T47D (cell line): ENCODE measurements at regions not wholly inside any gene's neighbourhood (a gene's known extent, or its start where the extent isn't known, plus 50 kb on each side); places are given as distances from the start of the nearest gene placed in this dataset.
"Not testable (repeated sequence)": the region's sequence is repeated elsewhere in the genome, so short reads cannot be mapped to it uniquely, and the experiment has no call there.

Source experiments
- DNase-seq, 2 experiments: peaks; one replicate each; pipeline versions ENCODE4 v3.0.0 to v3.0.0-alpha.2; 2011 to 2012; ENCODE audit warnings: low read depth in 1 of 2, low spot score in 1 of 2
- JUND ChIP-seq: IDR thresholded peaks from 2 replicates; pipeline ENCODE4 v1.6.1; 2012; ENCODE audit warnings: low read depth
- in situ Hi-C: cut with HindIII; loops from 2 replicates; pipeline ENCODE4 v1.10.0; 2016; ENCODE audit warnings: low sequenced_read_pairs, low pct_unique_long_range_greater_than_20kb

DNA sequence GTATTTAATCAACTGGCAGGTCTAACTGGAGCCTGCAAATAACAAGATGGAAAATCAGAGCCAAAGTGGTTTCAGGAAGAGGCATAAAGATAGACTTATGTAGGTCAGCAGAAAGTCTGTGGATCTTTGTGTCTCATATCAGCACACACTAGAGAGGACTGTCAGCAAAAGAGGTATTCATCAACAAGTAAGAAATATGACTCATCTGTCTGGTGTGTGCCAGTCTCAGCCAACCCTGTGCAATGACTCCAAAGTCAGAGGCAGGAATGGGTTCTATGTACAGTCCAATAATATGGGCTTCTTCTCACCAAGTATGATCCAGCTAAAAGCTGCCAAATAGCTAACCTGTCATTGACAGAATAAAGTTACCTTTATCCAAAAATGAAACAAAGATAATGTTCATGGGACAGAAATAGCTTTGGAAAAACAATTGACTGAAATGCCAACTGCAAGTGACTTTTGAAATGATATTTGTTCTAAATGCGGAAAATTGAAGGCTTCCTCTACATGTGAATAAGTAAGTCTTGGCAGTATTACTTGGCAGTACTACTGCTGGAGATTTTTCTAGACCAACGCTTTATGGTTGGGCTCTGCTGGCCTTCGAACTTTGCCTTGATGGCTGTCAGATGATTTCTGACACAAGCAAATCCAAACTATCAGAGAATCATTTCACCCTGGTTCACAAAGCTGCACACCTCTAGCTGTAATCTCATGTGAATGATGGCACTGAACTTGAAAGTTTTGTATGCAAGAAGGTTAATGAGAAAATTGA lies 272.3 kb upstream of the SEMA3C start:
- no peak for DNase-seq
- in situ Hi-C loops = no loop called here
- no peak for TF ChIP-seq JUND

DNA sequence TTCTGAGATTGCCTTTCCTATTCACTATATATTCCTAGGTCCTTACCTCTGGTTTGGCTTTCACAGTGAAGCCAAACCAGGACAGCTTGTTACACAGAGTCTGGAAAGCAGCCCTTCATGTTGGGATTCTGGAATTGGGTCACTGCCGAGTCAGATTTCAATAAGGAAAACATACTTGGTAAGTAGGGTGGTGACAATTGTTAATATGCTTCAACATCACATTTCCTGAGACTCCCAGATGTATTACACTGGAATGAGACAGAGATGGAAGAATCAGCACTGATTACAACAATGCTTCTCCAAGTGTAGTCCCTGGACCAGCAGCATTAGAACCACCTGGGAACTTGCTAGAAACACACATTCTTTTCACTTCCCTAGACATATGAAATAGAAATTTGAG lies 268.9 kb upstream of the SEMA3C start:
- TF ChIP-seq JUND = no peak

DNA sequence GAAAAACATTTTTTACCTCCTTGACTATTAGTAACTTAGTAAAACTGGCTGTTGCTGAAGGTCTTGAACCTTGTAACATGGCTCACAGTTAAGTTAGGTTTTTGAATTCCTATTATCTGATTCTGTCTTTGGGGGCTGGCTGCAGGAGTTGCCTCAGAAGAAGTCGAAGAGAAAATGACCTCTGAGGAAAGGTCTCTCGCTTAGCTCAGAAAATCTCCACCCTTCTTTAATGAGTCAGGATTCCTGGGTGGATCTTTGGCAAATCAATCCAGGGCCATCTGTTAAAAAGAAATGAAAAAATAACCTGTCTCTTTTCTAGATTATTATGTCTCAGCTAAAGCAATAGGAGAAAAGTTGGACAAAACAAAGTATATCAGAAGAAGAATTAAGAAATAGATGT lies 267.8 kb upstream of the SEMA3C start:
- in situ Hi-C loops = no loop called here
- no peak for DNase-seq
- no peak for TF ChIP-seq JUND

More for the DNA sequence above, 268.9 kb upstream of the SEMA3C start:
- no peak for DNase-seq
- in situ Hi-C loops = no loop called here

DNA sequence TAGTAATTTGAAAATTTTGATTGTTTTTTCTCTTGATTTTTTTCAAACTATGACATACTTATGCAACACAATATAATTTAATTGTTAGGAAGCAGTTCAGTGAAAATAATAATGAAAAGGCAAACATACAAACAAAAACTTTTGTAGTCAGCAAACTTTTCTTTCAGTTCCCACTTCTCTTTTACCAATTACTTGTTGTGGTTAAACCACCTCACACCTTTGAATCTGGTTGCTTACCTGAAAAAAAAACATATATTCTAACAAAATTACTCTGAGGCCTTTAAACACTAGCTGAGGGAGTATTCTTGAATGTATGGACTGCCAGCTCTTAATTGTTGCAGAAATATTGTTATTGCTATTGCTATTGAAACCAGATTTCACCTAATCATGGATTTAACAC lies 266.2 kb upstream of the SEMA3C start:
- TF ChIP-seq JUND = no peak
- no peak for DNase-seq
- in situ Hi-C loops = no loop called here

DNA sequence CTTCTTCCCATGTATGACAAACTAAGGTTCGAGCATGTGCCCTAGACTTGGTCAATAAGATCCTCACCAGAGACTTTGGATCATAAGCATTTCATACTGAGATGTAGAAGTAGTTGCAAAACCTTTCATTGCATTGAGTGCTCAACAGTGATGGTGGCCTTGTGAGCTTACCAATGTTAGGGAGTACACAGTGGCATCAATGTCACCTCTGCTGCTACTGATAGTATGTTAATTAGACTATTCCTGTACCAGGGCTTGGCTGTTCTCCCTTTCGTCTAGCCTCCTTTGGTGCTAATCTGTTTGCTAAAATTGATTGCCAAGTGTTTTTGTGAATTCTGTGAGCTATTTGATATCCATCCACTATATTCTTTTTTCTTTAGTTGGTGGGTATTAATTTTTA lies 264.5 kb upstream of the SEMA3C start:
- no peak for TF ChIP-seq JUND
- DNase-seq = no peak
- in situ Hi-C loops = no loop called here

DNA sequence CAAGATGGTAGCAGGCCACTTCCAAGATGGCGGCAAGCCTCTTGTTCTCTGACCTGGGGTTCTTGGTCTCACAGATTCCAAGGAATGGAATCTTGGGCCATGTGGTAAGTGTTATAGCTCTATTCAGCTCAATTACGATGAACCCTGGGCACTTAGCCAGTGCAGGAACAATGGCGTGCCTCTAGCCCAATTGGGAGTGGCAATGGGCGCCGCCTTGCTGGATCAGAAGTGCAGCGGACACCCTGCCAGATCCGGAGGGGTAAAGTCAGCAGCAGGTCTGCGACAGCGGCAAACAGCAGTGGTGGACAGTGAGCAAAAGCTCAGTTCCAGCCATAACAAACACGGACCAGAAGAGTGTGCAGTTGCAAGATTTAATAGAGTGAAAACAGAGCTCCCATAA lies 263.2 kb upstream of the SEMA3C start:
- DNase-seq, in situ Hi-C loops: not testable (repeated sequence)

DNA sequence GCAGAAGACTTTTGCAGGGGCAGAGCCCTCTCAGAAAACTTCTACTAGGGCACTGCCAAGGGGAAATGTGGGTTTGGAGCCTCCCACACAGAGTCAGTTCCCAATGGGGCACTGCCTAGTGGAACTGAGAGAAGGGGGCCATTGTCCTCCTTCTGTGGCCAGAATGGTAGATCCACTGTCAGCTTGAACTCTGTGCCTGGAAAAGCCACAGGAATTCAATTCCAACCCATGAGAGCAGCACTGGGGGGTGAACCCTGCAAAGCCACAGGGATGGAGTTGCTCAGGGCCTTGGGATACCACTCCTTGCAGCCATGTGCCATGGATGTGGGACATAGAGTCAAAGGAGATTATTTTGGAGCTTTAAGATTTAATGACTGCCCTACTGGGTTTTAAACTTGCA lies 262.2 kb upstream of the SEMA3C start:
- DNase-seq = no peak
- in situ Hi-C loops = no loop called here
- no peak for TF ChIP-seq JUND

DNA sequence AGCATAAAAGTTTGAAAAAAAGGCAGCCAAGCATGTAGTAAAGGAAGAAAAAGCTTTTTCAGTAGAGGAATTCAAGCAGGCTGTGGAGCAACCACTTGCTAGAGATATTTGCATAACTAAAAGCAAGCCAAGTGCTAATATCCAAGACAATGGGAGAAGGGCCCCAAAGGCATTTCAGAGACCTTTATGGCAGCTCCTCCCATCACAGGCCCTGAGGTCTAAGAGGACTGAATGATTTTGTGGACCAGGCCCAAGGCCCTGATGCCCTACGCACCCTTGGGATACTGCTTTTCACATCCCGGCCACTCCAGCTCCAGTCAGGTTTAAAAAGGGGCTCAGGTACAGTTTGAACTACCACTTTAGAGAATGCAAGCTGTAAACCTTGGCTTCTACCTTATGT lies 261.7 kb upstream of the SEMA3C start:
- in situ Hi-C loops = no loop called here
- DNase-seq = no peak
- TF ChIP-seq JUND = no peak

DNA sequence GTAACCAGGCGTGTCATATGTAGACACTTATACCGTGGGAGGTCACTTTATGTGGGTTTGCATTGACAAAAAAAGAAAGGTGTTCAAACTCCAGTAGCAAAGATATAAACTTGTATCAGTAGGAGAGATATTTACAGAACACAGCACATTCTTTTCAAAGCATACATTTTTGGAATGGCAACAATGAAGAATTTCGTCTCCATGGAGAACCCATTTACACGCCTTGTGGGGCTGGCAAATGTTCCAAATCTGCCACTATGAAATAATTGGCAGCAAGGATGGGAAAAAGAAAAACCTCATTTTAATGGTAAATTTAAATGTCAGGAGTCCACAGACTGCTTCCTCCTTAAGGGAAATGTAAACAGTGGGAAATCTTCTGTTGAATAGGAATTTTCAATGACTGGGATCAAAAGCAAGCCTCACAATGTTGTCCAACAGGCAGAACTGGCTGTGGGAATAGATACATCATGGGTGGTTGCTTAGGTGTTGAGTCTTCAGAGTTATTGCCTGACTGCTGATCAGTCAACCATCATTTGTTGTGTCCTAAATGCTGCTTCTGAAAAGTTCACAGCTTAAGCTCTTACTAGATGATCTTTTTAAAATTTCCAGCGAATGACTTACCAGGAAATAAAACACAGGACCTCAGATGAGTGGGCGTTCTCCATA lies 256.6 kb upstream of the SEMA3C start:
- TF ChIP-seq JUND = no peak
- in situ Hi-C loops = no loop called here
- DNase-seq = peak in 1 of 2 experiments; percentile 84

DNA sequence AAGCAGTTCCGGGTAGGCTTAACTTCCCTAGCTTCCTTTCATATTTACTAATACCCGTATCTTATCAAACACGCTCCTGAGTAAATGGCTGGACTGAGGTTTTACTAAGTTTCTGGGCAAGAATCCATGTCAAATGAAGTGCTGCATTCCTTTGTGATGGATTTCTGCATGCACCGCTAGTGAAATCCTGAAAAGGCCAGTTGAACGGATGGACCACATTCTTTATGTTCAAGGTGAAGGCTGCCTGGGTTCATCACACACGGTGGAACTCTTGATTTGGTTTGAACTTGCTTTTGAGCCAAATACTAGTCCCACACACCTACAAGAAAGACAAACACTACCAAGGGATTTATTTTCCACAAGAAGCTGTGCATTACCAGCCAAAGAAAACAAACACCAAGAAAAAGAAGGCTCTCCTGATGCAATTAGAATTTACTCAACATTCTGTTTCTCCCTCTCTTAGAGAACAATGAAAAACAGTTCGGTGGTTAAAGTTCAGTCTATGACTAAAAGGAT lies 255.0 kb upstream of the SEMA3C start:
- no peak for TF ChIP-seq JUND
- DNase-seq = peak in 1 of 2 experiments; percentile 59
- in situ Hi-C loops = no loop called here

DNA sequence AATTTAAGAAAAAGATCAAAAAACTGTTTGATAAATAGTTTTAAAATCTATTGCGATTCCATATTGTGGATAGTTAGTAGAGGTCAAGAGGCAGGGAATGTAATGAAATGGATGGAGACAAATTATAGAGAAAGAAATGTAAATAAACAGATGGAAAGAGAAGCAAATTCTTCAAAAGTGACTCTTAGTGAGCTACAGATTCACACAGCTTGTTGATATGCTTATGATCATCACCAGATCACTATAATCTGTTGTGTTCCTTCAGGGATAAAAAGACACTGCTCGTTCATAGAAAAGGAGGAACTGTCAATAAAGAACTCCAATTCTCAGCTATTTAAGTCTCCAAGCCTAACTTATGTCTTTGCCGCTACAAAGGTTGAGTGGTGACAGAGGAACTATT lies 251.4 kb upstream of the SEMA3C start:
- in situ Hi-C loops = no loop called here
- DNase-seq = no peak
- no peak for TF ChIP-seq JUND

DNA sequence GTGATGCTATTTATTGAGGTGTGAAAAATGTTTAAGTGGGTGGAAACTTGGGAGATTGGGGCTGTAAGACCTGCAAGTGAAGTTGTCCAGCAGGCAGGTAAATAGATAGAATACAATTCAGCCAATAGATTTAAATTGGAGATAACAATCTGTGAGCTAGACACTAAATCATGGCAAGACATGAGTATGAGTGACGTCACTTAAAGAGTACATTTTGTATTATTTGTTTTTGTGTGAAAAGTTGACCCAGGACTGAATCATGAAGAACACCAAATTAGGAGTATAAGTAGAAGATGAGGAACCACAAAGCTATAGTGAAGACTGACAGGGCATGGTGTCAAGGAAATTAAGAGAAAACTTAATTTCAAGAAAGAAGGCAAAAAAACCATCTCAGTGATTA lies 249.1 kb upstream of the SEMA3C start:
- no peak for TF ChIP-seq JUND
- in situ Hi-C loops = no loop called here
- DNase-seq = no peak

DNA sequence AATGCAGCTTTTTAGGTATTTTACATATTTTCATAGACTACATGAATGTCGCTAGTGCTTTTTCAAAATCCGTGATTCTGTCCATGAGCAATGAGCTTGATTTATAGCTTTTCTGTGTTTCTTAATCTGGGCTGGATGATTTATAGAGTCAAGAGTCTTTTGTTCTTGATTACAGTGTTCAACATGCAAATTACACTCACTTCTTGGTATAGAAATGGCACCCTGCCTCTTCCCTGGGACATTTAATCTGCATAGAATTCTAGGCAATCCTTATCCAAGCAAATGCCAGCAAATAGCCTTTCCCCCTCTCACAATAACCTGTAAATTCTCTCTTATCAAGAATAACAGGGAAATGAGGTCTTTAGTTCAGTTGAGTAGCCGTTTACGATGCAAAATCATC lies 246.2 kb upstream of the SEMA3C start:
- DNase-seq = no peak
- in situ Hi-C loops = no loop called here

More for the DNA sequence above, 246.2 kb upstream of the SEMA3C start:
- TF ChIP-seq JUND = no peak
